GM23338 (cell line): ENCODE measurements at regions not wholly inside any gene's neighbourhood (a gene's known extent, or its start where the extent isn't known, plus 50 kb on each side); places are given as distances from the start of the nearest gene placed in this dataset.

ENCODE experiments used
- ATAC-seq: fragments of 200-7000 bp; cut with Tn5 transposase; 3 replicates; pipeline ENCODE4 v1.9.1; 2020
- DNase-seq: peaks from one replicate; pipeline ENCODE4 v3.0.0-alpha.2; 2015; ENCODE audit warnings: low spot score
- H2AFZ ChIP-seq: fragments of 200-600 bp; sonication (generic); 2 replicates; pipeline ENCODE4 v1.8.0; 2016; ENCODE audit warnings: antibody characterized with exemption, mild to moderate bottlenecking, moderate library complexity
- H3F3A ChIP-seq: fragments of 200-600 bp; sonication (generic); replicated peaks from 2 replicates; pipeline ENCODE4 v1.8.0; 2017; ENCODE audit warnings: antibody characterized with exemption, mixed run types, low read depth
- H3K27ac ChIP-seq: fragments of 200-600 bp; sonication (generic); 2 replicates; pipeline ENCODE4 v1.6.1; 2016; ENCODE audit warnings: low read depth
- H3K27me3 ChIP-seq: fragments of 200-600 bp; sonication (generic); 2 replicates; pipeline ENCODE4 v1.8.0; 2016; ENCODE audit warnings: mild to moderate bottlenecking, mixed run types, moderate library complexity; ENCODE audit not compliant: insufficient read depth
- H3K36me3 ChIP-seq: fragments of 200-600 bp; sonication (generic); 2 replicates; pipeline ENCODE4 v1.8.0; 2016; ENCODE audit warnings: mild to moderate bottlenecking; ENCODE audit not compliant: insufficient read depth
- H3K4me1 ChIP-seq: fragments of 200-600 bp; sonication (generic); 2 replicates; pipeline ENCODE4 v1.8.0; 2016; ENCODE audit warnings: mild to moderate bottlenecking, moderate library complexity; ENCODE audit not compliant: insufficient read depth
- H3K4me2 ChIP-seq: fragments of 200-600 bp; sonication (generic); 2 replicates; pipeline ENCODE4 v1.7.1; 2017; ENCODE audit warnings: mixed run types
- H3K4me3 ChIP-seq: fragments of 200-600 bp; sonication (generic); 2 replicates; pipeline ENCODE4 v1.6.1; 2016; ENCODE audit warnings: mixed run types
- H3K79me2 ChIP-seq: fragments of 200-600 bp; sonication (generic); replicated peaks from 2 replicates; pipeline ENCODE4 v1.8.0; 2017; ENCODE audit warnings: mild to moderate bottlenecking; ENCODE audit not compliant: insufficient read depth
- H3K9me2 ChIP-seq: fragments of 200-600 bp; sonication (generic); 2 replicates; pipeline ENCODE4 v1.8.0; 2017; ENCODE audit not compliant: insufficient read depth
- H4K20me1 ChIP-seq: fragments of 200-600 bp; sonication (generic); replicated peaks from 2 replicates; pipeline ENCODE4 v1.8.0; 2017; ENCODE audit warnings: mild to moderate bottlenecking; ENCODE audit not compliant: insufficient read depth
- H3K27ac Mint-ChIP-seq: 2 replicates; pipeline ENCODE4 v1.8.0; 2020; ENCODE audit warnings: inconsistent platforms, mild to moderate bottlenecking, moderate library complexity, mixed read lengths
- H3K27me3 Mint-ChIP-seq: 3 replicates; pipeline ENCODE4 v1.8.0; 2022; ENCODE audit warnings: low read depth, mild to moderate bottlenecking, moderate library complexity, mixed read lengths, inconsistent platforms; ENCODE audit not compliant: insufficient read depth, poor library complexity
- H3K36me3 Mint-ChIP-seq: 3 replicates; pipeline ENCODE4 v1.8.0; 2021; ENCODE audit warnings: low read depth, mild to moderate bottlenecking, inconsistent platforms, moderate library complexity, mixed read lengths
- H3K4me1 Mint-ChIP-seq: 3 replicates; pipeline ENCODE4 v1.8.0; 2020; ENCODE audit warnings: mild to moderate bottlenecking, inconsistent platforms, mixed read lengths
- H3K4me3 Mint-ChIP-seq: 3 replicates; pipeline ENCODE4 v1.8.0; 2021; ENCODE audit warnings: moderate library complexity, mild to moderate bottlenecking, inconsistent platforms, mixed read lengths
- H3K9me3 Mint-ChIP-seq: 3 replicates; pipeline ENCODE4 v1.8.0; 2020; ENCODE audit warnings: moderate library complexity, mild to moderate bottlenecking, inconsistent platforms, mixed read lengths
- CREB1 ChIP-seq: fragments of 250-450 bp; sonication (Bioruptor Pico); IDR thresholded peaks from 2 replicates; pipeline ENCODE4 v1.5.0; 2020; ENCODE audit warnings: low read depth, mild to moderate bottlenecking, moderate library complexity
- CTCF ChIP-seq, 2 experiments: fragments of 200-600 bp in 1 of 2; sonication (generic) in 1 of 2; conservative IDR thresholded peaks; 2 replicates each; pipeline versions ENCODE4 v1.5.1 to v1.6.1; 2016 to 2017; ENCODE audit warnings: antibody characterized with exemption in 2 of 2, low read depth in 2 of 2, mild to moderate bottlenecking in 2 of 2, moderate library complexity in 1 of 2
- ETS1 ChIP-seq: IDR thresholded peaks from 2 replicates; pipeline ENCODE4 v1.6.1; 2016; ENCODE audit warnings: antibody characterized with exemption
- EZH2 ChIP-seq: fragments of 200-600 bp; sonication (generic); IDR thresholded peaks from one replicate; pipeline ENCODE4 v1.8.0; 2017; ENCODE audit warnings: antibody characterized with exemption, mild to moderate bottlenecking, low read depth; ENCODE audit not compliant: unreplicated experiment
- EZH2phosphoT487 ChIP-seq: fragments of 200-600 bp; sonication (generic); IDR thresholded peaks from one replicate; pipeline ENCODE4 v1.8.1; 2018; ENCODE audit warnings: antibody characterized with exemption; ENCODE audit not compliant: unreplicated experiment
- JUNB ChIP-seq: IDR thresholded peaks from one replicate; pipeline ENCODE4 v1.6.1; 2016; ENCODE audit warnings: antibody characterized with exemption; ENCODE audit not compliant: unreplicated experiment
- NANOG ChIP-seq: IDR thresholded peaks from 2 replicates; pipeline ENCODE4 v1.6.1; 2016; ENCODE audit warnings: antibody characterized with exemption, borderline replicate concordance
- POLR2AphosphoS5 ChIP-seq: IDR thresholded peaks from 2 replicates; pipeline ENCODE4 v1.6.1; 2016; ENCODE audit warnings: antibody characterized with exemption, low read depth
- REST ChIP-seq: IDR thresholded peaks from one replicate; pipeline ENCODE4 v1.6.1; 2018; ENCODE audit warnings: antibody characterized with exemption; ENCODE audit not compliant: unreplicated experiment
- STAT1 ChIP-seq: IDR thresholded peaks from one replicate; pipeline ENCODE4 v1.6.1; 2016; ENCODE audit warnings: antibody characterized with exemption; ENCODE audit not compliant: unreplicated experiment
- ZNF114 ChIP-seq: fragments of 250-450 bp; sonication (Bioruptor Pico); IDR thresholded peaks from 2 replicates; pipeline ENCODE4 v1.5.0; 2020; ENCODE audit warnings: mild to moderate bottlenecking, moderate library complexity
- ZNF331 ChIP-seq: fragments of 250-450 bp; sonication (Bioruptor Pico); IDR thresholded peaks from 2 replicates; pipeline ENCODE4 v1.5.0; 2020; ENCODE audit warnings: low read depth, mild to moderate bottlenecking, moderate library complexity
- ZNF462 ChIP-seq: fragments of 250-450 bp; sonication (Bioruptor Pico); IDR thresholded peaks from 2 replicates; pipeline ENCODE4 v1.5.0; 2020; ENCODE audit warnings: mild to moderate bottlenecking, moderate library complexity

GRCh38 chr14:54127526-54127925 is 170.9 kb upstream of the BMP4 start:
- Mint-ChIP-seq H3K4me1 (no peaks in the 10 kb centered on the region), H3K4me3 (no peak overlapping the region), H3K27me3 (peaks cover 2% of the 10 kb centered on the region), H3K9me3 (no peaks in the 10 kb centered on the region), H3K27ac (no peak overlapping the region), H3K36me3 (no peaks in the 10 kb centered on the region)
- no peaks in the 10 kb centered on the region for H3K36me3 ChIP-seq
- H3K4me1 ChIP-seq = no peaks in the 10 kb centered on the region
- ATAC-seq (no peak), DNase-seq (no peak)
- H3K4me3 ChIP-seq = no peak overlapping the region
- no peaks in the 10 kb centered on the region for H4K20me1 ChIP-seq
- peaks cover 8% of the 10 kb centered on the region for H3K9me2 ChIP-seq
- no peak overlapping the region for H3K4me2 ChIP-seq
- H3K79me2 ChIP-seq = no peaks in the 10 kb centered on the region
- H3K27me3 ChIP-seq = no peaks in the 10 kb centered on the region
- no peak overlapping the region for H3K27ac ChIP-seq
- H2AFZ ChIP-seq = no peak overlapping the region
- TF ChIP-seq ETS1 (no peak), STAT1 (no peak), ZNF462 (no peak), ZNF331 (CRISPR knock-in tag) (no peak), CREB1 (CRISPR knock-in tag) (no peak), EZH2 (no peak), JUNB (no peak), CTCF (conservative IDR thresholded peaks at IDR 0.05; ENCODE audit: low read depth in 2 of 2) (no peak), NANOG (no peak), EZH2phosphoT487 (no peak), POLR2AphosphoS5 (no peak), ZNF114 (no peak), REST (no peak)
- no peaks in the 10 kb centered on the region for H3F3A ChIP-seq
